ENCODE measurements at regions not wholly inside any gene's neighbourhood (a gene's known extent, or its start where the extent isn't known, plus 50 kb on each side); places are given as distances from the start of the nearest gene placed in this dataset.

- TF ChIP-seq NR2F2 (IDR thresholded peaks at IDR 0.05) = no peak
- no peak for TF ChIP-seq HNF4G (IDR thresholded peaks at IDR 0.05)
- TF ChIP-seq REST (IDR thresholded peaks at IDR 0.05) = no peak
- no peak for TF ChIP-seq MAX (IDR thresholded peaks at IDR 0.05)
- TF ChIP-seq JUND (IDR thresholded peaks at IDR 0.05) = no peak
- no peak for TF ChIP-seq ATF3 (IDR thresholded peaks at IDR 0.05)
- Histone ChIP-seq H3K9me3 (ENCODE audit: control insufficient read depth in 4 of 4, low read length in 3 of 4) (no peaks in the 10 kb centered on the region), H3K4me1 (ENCODE audit: control insufficient read depth in 4 of 4, insufficient read depth in 4 of 4, low read length in 3 of 4) (no peaks in the 10 kb centered on the region), H3K9ac (ENCODE audit: low read depth in 1 of 2, low read length in 2 of 2) (no peak overlapping the region), H3K27ac (ENCODE audit: low read depth in 1 of 2, low read length in 2 of 2) (no peak overlapping the region), H3K4me3 (ENCODE audit: low read depth in 1 of 3, low read length in 3 of 3) (no peak overlapping the region), H3K27me3 (ENCODE audit: control insufficient read depth in 4 of 4, insufficient read depth in 4 of 4, low read length in 3 of 4) (no peaks in the 10 kb centered on the region), H3K36me3 (ENCODE audit: control insufficient read depth in 4 of 4, insufficient read depth in 3 of 4, low read depth in 1 of 4, low read length in 3 of 4) (no peaks in the 10 kb centered on the region)
- WGBS = 82% methylated on average over 6 of the region's 6 CpGs
- DNase-seq (ENCODE audit: low spot score) = no peak
These were observed 162.8 kb upstream of the PRDX4 start for GRCh38 chrX:23504540-23504884.

- no peak for DNase-seq (ENCODE audit: low spot score)
- no peak overlapping the region for H3K27ac ChIP-seq (ENCODE audit: low read depth in 1 of 2, low read length in 2 of 2)
- WGBS = 59% methylated on average over 2 of the region's 2 CpGs
- no peak overlapping the region for H3K4me3 ChIP-seq (ENCODE audit: low read depth in 1 of 3, low read length in 3 of 3)
- H3K36me3 ChIP-seq (ENCODE audit: control insufficient read depth in 4 of 4, insufficient read depth in 3 of 4, low read depth in 1 of 4, low read length in 3 of 4) = no peaks in the 10 kb centered on the region
- no peak overlapping the region for H3K9ac ChIP-seq (ENCODE audit: low read depth in 1 of 2, low read length in 2 of 2)
- H3K27me3 ChIP-seq (ENCODE audit: control insufficient read depth in 4 of 4, insufficient read depth in 4 of 4, low read length in 3 of 4) = no peaks in the 10 kb centered on the region
- TF ChIP-seq HNF4A (conservative IDR thresholded peaks at IDR 0.05) (no peak), JUND (IDR thresholded peaks at IDR 0.05) (no peak), CTCF (IDR thresholded peaks at IDR 0.05; ENCODE audit: low read depth, low read length, missing input control) (no peak), FOXA2 (IDR thresholded peaks at IDR 0.05) (no peak), EGR1 (IDR thresholded peaks at IDR 0.05; ENCODE audit: low read depth in 2 of 2) (no peak), RAD21 (IDR thresholded peaks at IDR 0.05) (no peak), FOXA1 (IDR thresholded peaks at IDR 0.05) (no peak), ZBTB33 (IDR thresholded peaks at IDR 0.05) (no peak), ATF3 (IDR thresholded peaks at IDR 0.05) (no peak), GABPA (IDR thresholded peaks at IDR 0.05 in 1 of 2, conservative IDR thresholded peaks at IDR 0.05 in 1 of 2) (no peak), RXRA (IDR thresholded peaks at IDR 0.05) (no peak), SP1 (IDR thresholded peaks at IDR 0.05) (no peak), TAF1 (conservative IDR thresholded peaks at IDR 0.05) (no peak)
- H3K4me1 ChIP-seq (ENCODE audit: control insufficient read depth in 4 of 4, insufficient read depth in 4 of 4, low read length in 3 of 4) = no peaks in the 10 kb centered on the region
- H3K9me3 ChIP-seq (ENCODE audit: control insufficient read depth in 4 of 4, low read length in 3 of 4) = no peaks in the 10 kb centered on the region
These were observed 162.4 kb upstream of the PRDX4 start for GRCh38 chrX:23504895-23505294.

Data from liver (tissue), 8 donors.